GM12892 (cell line): ENCODE measurements at regions not wholly inside any gene's neighbourhood (a gene's known extent, or its start where the extent isn't known, plus 50 kb on each side); places are given as distances from the start of the nearest gene placed in this dataset.

ENCODE experiments used
- POLR2A ChIP-seq: IDR thresholded peaks from 2 replicates; pipeline ENCODE4 v1.6.1; 2011; ENCODE audit warnings: low read depth, low read length, control low read depth
- POLR2AphosphoS5 ChIP-seq: IDR thresholded peaks from 2 replicates; pipeline ENCODE4 v1.6.1; 2011; ENCODE audit warnings: low read depth, low read length, control low read depth

DNA sequence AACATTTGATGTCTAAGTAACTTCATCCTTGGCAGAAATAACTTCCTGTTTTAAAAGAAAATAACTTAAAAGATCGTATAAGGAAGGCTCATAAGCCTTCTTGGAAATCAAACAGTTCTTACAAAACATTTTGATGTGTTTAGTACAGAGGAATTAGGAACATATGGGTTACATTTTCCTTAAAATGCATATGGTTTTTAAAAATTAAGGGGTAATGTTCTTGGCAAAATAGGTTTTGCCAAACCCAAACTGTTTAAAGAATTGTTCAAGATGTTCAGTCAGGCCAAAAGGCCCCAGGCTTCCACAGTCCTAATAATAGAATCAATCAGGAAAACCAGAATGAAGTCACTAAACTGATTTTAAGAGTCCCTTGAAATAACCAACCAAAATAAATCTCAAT is 142.7 kb upstream of the SLC35B3 start:
- TF ChIP-seq POLR2A: no peak
- no peak for TF ChIP-seq POLR2AphosphoS5
